ENCODE measurements at regions not wholly inside any gene's neighbourhood (a gene's known extent, or its start where the extent isn't known, plus 50 kb on each side); places are given as distances from the start of the nearest gene placed in this dataset.
"Not testable (repeated sequence)": the region's sequence is repeated elsewhere in the genome, so short reads cannot be mapped to it uniquely, and the experiment has no call there.

DNA sequence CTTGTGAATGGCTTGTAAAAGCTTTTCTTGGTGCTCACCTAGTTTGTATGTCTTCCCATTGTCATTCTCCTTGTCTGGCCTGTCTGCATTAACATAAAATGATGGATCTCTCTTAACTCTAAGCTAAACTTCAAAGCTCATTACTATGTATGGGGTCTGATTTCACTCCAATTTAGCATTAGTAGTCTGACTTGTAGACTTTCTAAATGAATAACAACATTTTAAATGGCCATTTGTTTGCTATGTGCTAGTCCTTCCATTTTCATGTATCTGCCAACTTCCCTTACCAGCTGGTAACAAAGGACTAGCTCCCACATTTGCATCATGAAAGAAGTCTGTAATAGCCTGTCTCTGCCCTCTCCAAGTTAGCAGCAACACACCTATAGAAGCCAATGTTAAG, 324.2 kb upstream of the RGPD4 start:
- DNase-seq = no peak

DNA sequence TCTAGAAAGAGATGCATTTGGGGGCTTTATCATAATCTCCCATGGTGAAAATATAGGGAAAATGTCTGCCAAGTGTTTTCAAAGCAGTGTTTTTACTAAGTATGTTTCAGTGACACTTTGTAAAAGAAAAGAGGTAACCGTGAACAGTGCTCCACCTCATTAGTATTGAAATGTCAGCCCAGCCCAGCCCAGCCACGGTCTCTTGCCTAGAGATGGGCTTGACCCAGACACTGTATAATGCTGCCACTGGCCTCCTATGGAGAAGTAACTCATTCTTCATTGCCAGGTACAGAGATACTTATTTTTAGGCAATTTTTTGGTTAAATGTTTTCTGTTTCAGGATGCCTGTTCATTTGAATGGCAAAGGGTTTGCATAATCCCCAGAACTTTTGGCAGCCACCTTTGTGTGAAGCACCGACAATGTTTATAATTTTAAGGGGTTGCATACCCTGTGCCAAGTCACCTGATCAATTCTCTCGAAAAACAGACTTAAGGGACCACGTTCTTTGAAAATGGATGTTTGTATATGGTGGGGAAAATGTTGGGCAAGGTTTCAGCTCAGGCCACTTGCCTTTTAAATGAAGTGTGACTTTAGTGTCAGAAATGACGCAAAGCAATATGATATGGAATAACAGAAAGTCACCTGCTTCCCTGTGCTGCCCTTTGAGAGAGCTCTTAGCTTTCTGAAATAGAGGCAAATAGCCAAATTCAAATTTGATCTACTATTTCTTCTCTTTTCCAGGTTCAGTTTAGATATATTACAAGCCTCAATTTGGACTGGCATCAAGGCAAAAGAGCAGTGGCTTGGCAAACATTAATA, 314.5 kb upstream of the RGPD4 start:
- no peak for DNase-seq

- no peak for DNase-seq
Observed at GRCh38 chr2:107525406-107525805, 301.3 kb upstream of the RGPD4 start.

- no peak for DNase-seq
Observed at GRCh38 chr2:107529146-107529545, 297.5 kb upstream of the RGPD4 start.

DNA sequence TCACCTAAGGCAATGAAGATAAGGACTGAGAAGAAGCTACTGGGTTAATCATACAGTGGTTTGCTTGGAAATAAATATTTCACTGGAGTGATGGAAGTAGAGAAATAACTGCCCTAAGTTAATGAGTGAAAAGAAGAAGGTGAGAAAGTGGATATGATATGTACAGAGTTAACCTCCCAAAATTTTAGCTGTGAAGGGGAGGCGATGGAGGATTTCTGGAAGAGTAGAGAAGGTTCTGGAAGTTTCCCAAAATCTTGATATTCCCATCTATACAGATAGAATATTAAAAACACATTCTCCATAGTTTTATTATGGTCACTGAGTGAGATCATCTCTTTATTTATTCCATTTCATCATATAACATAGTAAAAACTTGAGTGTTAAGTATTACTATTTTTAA, 296.6 kb upstream of the RGPD4 start:
- no peak for DNase-seq

GRCh38 chr2:107534926-107535325, 291.8 kb upstream of the RGPD4 start:
- no peak for DNase-seq

- not testable (repeated sequence) for DNase-seq
Observed at GRCh38 chr2:107535905-107536689, 290.6 kb upstream of the RGPD4 start.

DNA sequence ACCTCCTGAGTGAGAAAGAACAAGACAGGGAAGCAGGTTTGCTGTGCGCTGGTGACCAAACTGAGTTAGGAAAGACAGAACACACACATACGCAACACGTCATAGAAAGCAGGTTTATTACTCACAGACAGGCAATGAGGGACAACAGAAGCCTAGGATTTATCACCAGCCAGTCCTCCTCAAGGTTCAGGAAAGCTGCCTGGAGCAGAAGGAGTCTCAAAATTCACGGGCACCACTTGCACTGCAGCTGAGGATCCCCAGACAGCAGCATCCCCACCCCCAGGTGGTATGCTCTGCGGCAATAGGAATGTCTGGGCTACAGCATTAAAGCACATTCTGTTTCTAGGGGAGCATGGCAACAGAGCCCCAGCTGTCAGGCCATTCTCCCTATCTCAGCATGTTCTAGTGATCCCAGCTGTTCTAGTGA, 284.4 kb upstream of the RGPD4 start:
- no peak for DNase-seq

DNA sequence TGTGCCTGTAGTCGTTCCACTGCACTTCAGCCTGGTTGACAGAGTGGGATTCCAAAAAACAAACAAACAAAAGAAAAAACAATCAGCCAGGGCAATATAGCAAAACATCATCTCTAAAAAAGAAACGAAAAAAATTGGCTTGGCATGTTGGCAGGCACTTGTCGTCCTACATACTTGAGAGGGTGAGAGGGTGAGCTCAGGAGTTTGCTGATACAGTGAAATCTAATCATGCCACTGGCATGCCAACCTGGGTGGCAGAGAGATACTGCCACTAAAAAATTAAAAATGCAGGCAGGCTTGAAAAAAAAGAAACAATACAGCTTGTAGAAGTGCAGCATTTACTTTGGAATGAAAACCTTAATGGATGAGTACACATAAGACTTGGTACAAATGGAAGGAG, 282.9 kb upstream of the RGPD4 start:
- DNase-seq = no peak

GRCh38 chr2:107545066-107545465, 281.6 kb upstream of the RGPD4 start:
- no peak for DNase-seq

DNA sequence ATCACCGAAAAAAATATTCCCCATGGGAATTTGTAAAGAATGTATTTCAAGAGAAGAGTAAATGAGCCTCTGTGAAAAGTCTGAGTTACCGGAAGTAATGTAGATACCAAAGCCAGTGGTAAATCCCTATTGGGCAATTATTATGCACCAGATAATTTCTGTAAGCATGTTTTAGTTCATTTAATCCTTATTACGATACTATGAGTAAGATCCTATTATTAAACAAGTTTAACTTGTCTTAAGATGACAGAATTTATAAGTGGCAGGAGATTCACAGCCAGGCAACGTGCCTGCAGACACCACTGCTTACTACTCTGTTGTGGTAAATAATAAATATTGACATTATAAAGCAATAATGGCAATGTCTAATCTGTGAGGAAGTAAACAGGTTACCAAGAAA, 280.8 kb upstream of the RGPD4 start:
- no peak for DNase-seq

- DNase-seq = no peak
Observed at GRCh38 chr2:107548216-107548615, 278.5 kb upstream of the RGPD4 start.

GRCh38 chr2:107553046-107553445, 273.6 kb upstream of the RGPD4 start:
- DNase-seq = no peak

DNA sequence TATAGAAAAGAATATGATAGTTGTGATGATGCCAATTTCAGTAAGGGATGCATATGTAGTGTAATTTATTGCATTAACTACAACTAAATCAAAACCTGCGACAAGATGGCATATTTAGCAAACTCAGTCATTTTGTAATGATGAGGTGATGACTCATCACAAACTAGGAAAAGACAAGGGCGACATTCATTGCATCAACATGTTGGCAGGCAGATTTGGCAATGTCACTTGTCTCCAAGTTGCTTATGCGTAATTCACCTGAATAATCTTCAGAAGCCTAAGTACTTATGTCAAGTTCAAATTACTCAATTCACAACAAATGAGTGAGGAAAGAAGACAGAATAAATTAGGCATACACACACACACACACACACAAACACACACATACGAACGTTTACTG, 273.2 kb upstream of the RGPD4 start:
- DNase-seq = no peak

GRCh38 chr2:107556038-107556627, 270.6 kb upstream of the RGPD4 start:
- no peak for DNase-seq

DNA sequence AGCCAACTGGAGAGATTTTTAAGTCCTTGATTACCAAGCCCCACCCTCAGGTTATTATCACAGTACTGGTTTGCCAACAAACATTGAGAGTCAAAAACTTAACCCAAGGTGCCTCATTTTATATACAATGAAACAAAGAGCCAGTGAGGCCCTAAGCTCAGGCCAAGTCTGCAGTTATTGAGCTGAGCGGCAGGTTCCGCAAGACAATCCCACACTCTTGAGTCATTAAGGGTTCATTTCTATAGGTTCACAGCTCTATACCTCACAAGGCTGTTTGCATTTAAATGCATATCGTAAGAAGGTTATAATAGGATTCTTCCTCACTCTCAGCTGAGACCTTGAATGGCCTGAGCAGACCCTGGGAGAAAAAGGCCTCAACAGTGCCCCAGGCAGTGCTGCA, 268.4 kb upstream of the RGPD4 start:
- no peak for DNase-seq

- no peak for DNase-seq
Observed at GRCh38 chr2:107569496-107569895, 257.2 kb upstream of the RGPD4 start.

- no peak for DNase-seq
Observed at GRCh38 chr2:107570876-107571275, 255.8 kb upstream of the RGPD4 start.

DNA sequence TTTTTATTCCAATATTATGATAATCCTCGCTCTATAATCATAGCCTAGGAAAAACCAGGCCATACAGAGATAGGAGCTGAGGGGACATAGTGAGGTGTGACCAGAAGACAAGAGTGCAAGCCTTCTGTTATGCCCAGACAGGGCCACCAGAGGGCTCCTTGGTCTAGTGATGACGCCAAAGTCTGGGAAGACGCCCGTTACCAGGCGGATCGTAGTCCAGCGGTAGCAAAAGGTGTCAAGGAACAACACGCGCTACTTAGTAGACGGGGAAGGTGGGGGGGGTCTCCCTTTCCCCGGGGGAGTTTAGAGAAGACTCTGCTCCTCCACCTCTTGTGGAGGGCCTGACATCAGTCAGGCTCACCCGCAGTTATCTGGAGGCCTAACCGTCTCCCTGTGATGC, 253.8 kb upstream of the RGPD4 start:
- not testable (repeated sequence) for DNase-seq

DNA sequence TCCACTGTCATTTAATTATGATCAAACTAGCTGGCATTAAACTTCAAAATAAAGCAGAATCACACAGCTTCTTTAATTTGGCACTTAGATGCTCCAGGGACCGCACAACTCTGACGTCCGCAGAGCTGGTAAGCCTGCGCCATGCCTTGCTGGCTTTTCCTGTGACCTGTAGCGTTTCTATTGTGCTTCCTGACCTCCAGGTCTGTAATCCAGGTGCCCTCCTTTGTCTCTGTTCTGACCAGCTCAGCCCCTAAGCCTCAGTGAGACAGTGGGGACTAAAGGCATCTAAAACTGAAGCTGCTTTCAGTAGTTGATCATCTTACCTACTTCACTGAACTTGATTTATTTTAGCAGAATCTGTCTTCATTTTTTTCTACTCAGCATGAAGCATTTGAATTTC, 249.7 kb upstream of the RGPD4 start:
- DNase-seq = no peak

- DNase-seq = no peak
Observed at GRCh38 chr2:107582487-107582886, 244.2 kb upstream of the RGPD4 start.

DNA sequence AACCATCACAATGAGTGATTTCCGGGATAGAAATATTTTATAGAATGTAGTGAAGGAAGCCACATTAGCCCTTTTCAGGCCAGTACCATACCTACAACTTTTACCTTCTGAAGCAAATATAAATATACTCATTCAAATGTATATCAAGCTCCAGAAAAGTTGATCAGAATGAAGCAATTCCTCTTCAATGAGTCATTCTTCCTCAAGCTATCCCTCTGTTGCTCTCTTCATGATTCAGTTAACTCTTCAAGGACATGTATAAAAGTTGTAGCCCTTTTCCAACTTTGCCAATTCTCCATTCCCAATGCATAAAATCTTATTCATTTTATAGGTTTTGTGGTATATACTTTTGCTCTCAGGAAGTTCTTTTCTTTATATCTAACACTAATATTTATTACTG, 242.1 kb upstream of the RGPD4 start:
- no peak for DNase-seq

GRCh38 chr2:107585851-107586250, 240.8 kb upstream of the RGPD4 start:
- no peak for DNase-seq

DNA sequence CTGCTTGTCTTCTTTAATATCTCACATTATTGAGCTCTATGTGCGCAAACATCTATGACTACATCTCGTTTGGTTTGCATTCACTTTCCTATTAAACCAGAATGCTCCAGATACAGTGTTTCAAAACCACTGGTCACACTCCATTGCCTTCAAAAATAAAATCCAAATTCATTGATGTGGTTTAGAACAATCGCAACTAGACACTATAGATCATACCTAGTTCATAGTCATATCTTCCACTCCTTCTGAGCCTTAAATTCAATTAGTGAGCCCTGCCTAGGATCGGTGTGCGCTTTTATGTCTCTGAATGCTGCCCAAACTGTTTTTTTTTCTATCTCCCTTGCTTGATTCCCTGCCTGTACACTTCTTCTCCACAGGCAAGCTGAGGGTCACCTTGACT, 238.5 kb upstream of the RGPD4 start:
- DNase-seq = no peak

All from NCI-H1417 treated with DMSO at 0.1 percent for 48 hours (cell line).